Left forelimb (tissue), 1 donor: ENCODE measurements at regions not wholly inside any gene's neighbourhood (a gene's known extent, or its start where the extent isn't known, plus 50 kb on each side); places are given as distances from the start of the nearest gene placed in this dataset.
"Not testable (repeated sequence)": the region's sequence is repeated elsewhere in the genome, so short reads cannot be mapped to it uniquely, and the experiment has no call there.

Source experiments
- DNase-seq: peaks from one replicate; pipeline ENCODE4 v3.0.0-alpha.2; 2018; ENCODE audit warnings: low spot score

- no peak for DNase-seq
These were observed 1163.7 kb downstream of the FAM181B start for GRCh38 chr11:81569999-81570398.

GRCh38 chr11:81568918-81569317 lies 1164.7 kb downstream of the FAM181B start:
- DNase-seq, result no peak

GRCh38 chr11:81548123-81548522 lies 1185.5 kb downstream of the FAM181B start:
- no peak for DNase-seq

GRCh38 chr11:81539806-81540205 lies 1193.9 kb downstream of the FAM181B start:
- DNase-seq, result not testable (repeated sequence)

GRCh38 chr11:81515566-81515965 lies 1218.1 kb downstream of the FAM181B start:
- no peak for DNase-seq

GRCh38 chr11:81497202-81497804 lies 1236.4 kb downstream of the FAM181B start:
- no peak for DNase-seq

GRCh38 chr11:81496601-81497000 lies 1237.1 kb downstream of the FAM181B start:
- no peak for DNase-seq

- DNase-seq, result no peak
These were observed 1237.9 kb downstream of the FAM181B start for GRCh38 chr11:81495699-81496292.

GRCh38 chr11:81494431-81494830 lies 1239.2 kb downstream of the FAM181B start:
- DNase-seq, result no peak

- DNase-seq, result no peak
These were observed 1240.7 kb downstream of the FAM181B start for GRCh38 chr11:81492923-81493445.

- DNase-seq, result no peak
These were observed 1246.6 kb downstream of the FAM181B start for GRCh38 chr11:81487109-81487508.

GRCh38 chr11:81484196-81484595 lies 1249.5 kb downstream of the FAM181B start:
- DNase-seq, result no peak

- DNase-seq, result no peak
These were observed 1256.4 kb downstream of the FAM181B start for GRCh38 chr11:81477277-81477676.

- no peak for DNase-seq
These were observed 1257.3 kb downstream of the FAM181B start for GRCh38 chr11:81476345-81476744.

GRCh38 chr11:81472646-81473045 lies 1261.0 kb downstream of the FAM181B start:
- DNase-seq, result no peak

- no peak for DNase-seq
These were observed 1263.2 kb downstream of the FAM181B start for GRCh38 chr11:81470446-81470845.

- no peak for DNase-seq
These were observed 1273.8 kb downstream of the FAM181B start for GRCh38 chr11:81459766-81460306.

GRCh38 chr11:81449588-81450156 lies 1284.0 kb downstream of the FAM181B start:
- DNase-seq, result no peak

- DNase-seq, result no peak
These were observed 1289.4 kb downstream of the FAM181B start for GRCh38 chr11:81444297-81444696.

GRCh38 chr11:81432333-81432732 lies 1301.3 kb downstream of the FAM181B start:
- DNase-seq, result no peak

- DNase-seq, result no peak
These were observed 1308.8 kb downstream of the FAM181B start for GRCh38 chr11:81424822-81425221.

GRCh38 chr11:81422402-81422801 lies 1311.3 kb downstream of the FAM181B start:
- no peak for DNase-seq

GRCh38 chr11:81421251-81421860 lies 1312.3 kb downstream of the FAM181B start:
- DNase-seq, result no peak
